ENCODE measurements at regions not wholly inside any gene's neighbourhood (a gene's known extent, or its start where the extent isn't known, plus 50 kb on each side); places are given as distances from the start of the nearest gene placed in this dataset.
A peak's percentile ranks its signal among the peaks of the same experiment; 100 is the strongest.

- no peak for DNase-seq (ENCODE audit: low spot score)
Observed at GRCh38 chr9:85260275-85260845, 481.4 kb downstream of the AGTPBP1 start.

- DNase-seq (ENCODE audit: low spot score), result peak; percentile 75
Observed at GRCh38 chr9:85258823-85259370, 482.9 kb downstream of the AGTPBP1 start.

GRCh38 chr9:85258236-85258635 is 483.5 kb downstream of the AGTPBP1 start:
- no peak for DNase-seq (ENCODE audit: low spot score)

- DNase-seq (ENCODE audit: low spot score), result no peak
Observed at GRCh38 chr9:85249313-85249621, 492.5 kb downstream of the AGTPBP1 start.

- DNase-seq (ENCODE audit: low spot score), result no peak
Observed at GRCh38 chr9:85248514-85249312, 493.0 kb downstream of the AGTPBP1 start.

- no peak for DNase-seq (ENCODE audit: low spot score)
Observed at GRCh38 chr9:85246541-85246940, 495.2 kb downstream of the AGTPBP1 start.

GRCh38 chr9:85244856-85245255 is 496.9 kb downstream of the AGTPBP1 start:
- no peak for DNase-seq (ENCODE audit: low spot score)

GRCh38 chr9:85243977-85244376 is 497.8 kb downstream of the AGTPBP1 start:
- no peak for DNase-seq (ENCODE audit: low spot score)

- DNase-seq (ENCODE audit: low spot score), result no peak
Observed at GRCh38 chr9:85237478-85237877, 504.3 kb downstream of the AGTPBP1 start.

- DNase-seq (ENCODE audit: low spot score), result no peak
Observed at GRCh38 chr9:85230081-85230480, 511.7 kb downstream of the AGTPBP1 start.

- no peak for DNase-seq (ENCODE audit: low spot score)
Observed at GRCh38 chr9:85228111-85228855, 513.5 kb downstream of the AGTPBP1 start.

- DNase-seq (ENCODE audit: low spot score), result no peak
Observed at GRCh38 chr9:85225180-85225579, 516.6 kb downstream of the AGTPBP1 start.

- no peak for DNase-seq (ENCODE audit: low spot score)
Observed at GRCh38 chr9:85224729-85225128, 517.0 kb downstream of the AGTPBP1 start.

- no peak for DNase-seq (ENCODE audit: low spot score)
Observed at GRCh38 chr9:85224301-85224700, 517.5 kb downstream of the AGTPBP1 start.

- DNase-seq (ENCODE audit: low spot score), result no peak
Observed at GRCh38 chr9:85223506-85224125, 518.1 kb downstream of the AGTPBP1 start.

GRCh38 chr9:85216601-85217000 is 525.2 kb downstream of the AGTPBP1 start:
- no peak for DNase-seq (ENCODE audit: low spot score)

GRCh38 chr9:85215961-85216360 is 525.8 kb downstream of the AGTPBP1 start:
- DNase-seq (ENCODE audit: low spot score), result no peak

GRCh38 chr9:85215416-85215815 is 526.3 kb downstream of the AGTPBP1 start:
- DNase-seq (ENCODE audit: low spot score), result no peak

- no peak for DNase-seq (ENCODE audit: low spot score)
Observed at GRCh38 chr9:85213650-85214607, 527.8 kb downstream of the AGTPBP1 start.

GRCh38 chr9:85212887-85213286 is 528.9 kb downstream of the AGTPBP1 start:
- peak; percentile 54 for DNase-seq (ENCODE audit: low spot score)

GRCh38 chr9:85212209-85212608 is 529.5 kb downstream of the AGTPBP1 start:
- DNase-seq (ENCODE audit: low spot score), result peak; percentile 15
